PC-3 (cell line): ENCODE measurements at regions not wholly inside any gene's neighbourhood (a gene's known extent, or its start where the extent isn't known, plus 50 kb on each side); places are given as distances from the start of the nearest gene placed in this dataset.

ENCODE experiments used
- ATAC-seq: fragments of 200-7000 bp; cut with Tn5 transposase; 2 replicates; pipeline ENCODE4 v1.9.1; 2020; ENCODE audit warnings: mild to moderate bottlenecking, moderate library complexity
- BruUV-seq: library from RNA; stranded (reverse); fragments of 400-500 nt; replicated peaks from 2 replicates; lab custom pipeline; 2021; lab: Mats Ljungman, UMichigan
- CTCF ChIA-PET: fragments of 300-600 bp; sonication (Branson Sonifier 250); formaldehyde crosslinking; loops from one replicate; lab custom pipeline; 2022; ENCODE audit warnings: antibody characterized with exemption; lab: Charles Lee
- POLR2A ChIA-PET: fragments of 300-600 bp; sonication (Branson Sonifier 250); formaldehyde crosslinking; loops from one replicate; lab custom pipeline; 2022; ENCODE audit warnings: antibody characterized with exemption; ENCODE audit not compliant: unreplicated experiment; lab: Charles Lee
- DNase-seq: peaks from one replicate; pipeline ENCODE4 v3.0.0-alpha.2; 2015
- H2AFZ ChIP-seq: fragments of 300-600 bp; sonication (generic); 2 replicates; pipeline ENCODE4 v1.6.0; 2016; ENCODE audit warnings: antibody characterized with exemption, low read length
- H3F3A ChIP-seq: fragments of 300-600 bp; sonication (generic); one replicate; pipeline ENCODE4 v1.6.0; 2017; ENCODE audit warnings: antibody characterized with exemption, low read length, control low read depth, mild to moderate bottlenecking; ENCODE audit not compliant: unreplicated experiment
- H3K27ac ChIP-seq: fragments of 300-600 bp; sonication (generic); 2 replicates; pipeline ENCODE4 v1.5.1; 2016; ENCODE audit warnings: mild to moderate bottlenecking, low read length
- H3K27me3 ChIP-seq: fragments of 300-600 bp; sonication (generic); 2 replicates; pipeline ENCODE4 v1.6.1; 2016; ENCODE audit warnings: low read length, mixed read lengths
- H3K36me3 ChIP-seq: fragments of 300-600 bp; sonication (generic); 2 replicates; pipeline ENCODE4 v1.6.1; 2016; ENCODE audit warnings: low read depth, mixed run types, low read length, mixed read lengths
- H3K4me1 ChIP-seq: fragments of 300-600 bp; sonication (generic); 2 replicates; pipeline ENCODE4 v1.5.1; 2016; ENCODE audit warnings: low read length; ENCODE audit not compliant: insufficient read depth
- H3K4me2 ChIP-seq: fragments of 300-600 bp; sonication (generic); 2 replicates; pipeline ENCODE4 v1.6.0; 2016; ENCODE audit warnings: low read length
- H3K4me3 ChIP-seq: fragments of 300-600 bp; sonication (generic); 2 replicates; pipeline ENCODE4 v1.5.1; 2016; ENCODE audit warnings: mild to moderate bottlenecking, low read length, mixed read lengths
- H3K79me2 ChIP-seq: fragments of 300-600 bp; sonication (generic); 2 replicates; pipeline ENCODE4 v1.6.1; 2017; ENCODE audit warnings: low read length, mixed read lengths
- H3K9ac ChIP-seq: fragments of 300-600 bp; sonication (generic); 2 replicates; pipeline ENCODE4 v1.6.0; 2016; ENCODE audit warnings: mild to moderate bottlenecking, low read length
- H3K9me2 ChIP-seq: fragments of 300-600 bp; sonication (generic); replicated peaks from 2 replicates; pipeline ENCODE4 v1.6.1; 2016; ENCODE audit warnings: mixed run types, low read length, mixed read lengths
- H3K9me3 ChIP-seq: fragments of 300-600 bp; sonication (generic); 2 replicates; pipeline ENCODE4 v1.6.1; 2016; ENCODE audit warnings: low read length, mixed read lengths
- H4K20me1 ChIP-seq: fragments of 300-600 bp; sonication (generic); 2 replicates; pipeline ENCODE4 v1.6.1; 2016; ENCODE audit warnings: low read length, mixed read lengths
- CTCF ChIP-seq: fragments of 300-600 bp; sonication (generic); conservative IDR thresholded peaks from 2 replicates; pipeline ENCODE4 v1.5.1; 2017; ENCODE audit warnings: antibody characterized with exemption, low read depth, mild to moderate bottlenecking, low read length
- EZH2 ChIP-seq: fragments of 300-600 bp; sonication (generic); IDR thresholded peaks from one replicate; pipeline ENCODE4 v1.6.1; 2017; ENCODE audit warnings: antibody characterized with exemption, mild to moderate bottlenecking, low read length; ENCODE audit not compliant: unreplicated experiment
- EZH2phosphoT487 ChIP-seq: fragments of 300-600 bp; sonication (generic); IDR thresholded peaks from 2 replicates; pipeline ENCODE4 v1.6.1; 2018; ENCODE audit warnings: mild to moderate bottlenecking, antibody characterized with exemption, low read length, borderline replicate concordance
- intact Hi-C: fragments of 100-400 bp; cut with micrococcal nuclease; formaldehyde crosslinking; loops from 2 replicates; pipeline ENCODE4 v1.9.0; 2023

- H3K9me3 ChIP-seq: no peaks in the 10 kb centered on the region
- ChIA-PET POLR2A (no interaction called here), CTCF (interaction anchor here (0.7 kb wide), 1 partner anchor 309 kb away, joined by 3 read pairs; no protein-coding TSS in a partner anchor)
- intact Hi-C loops: no loop called here
- no peak overlapping the region for H3K9ac ChIP-seq
- TF ChIP-seq EZH2phosphoT487 (no peak), EZH2 (no peak), CTCF (no peak)
- no TSS peak for BruUV-seq
- no peak overlapping the region for H3K4me2 ChIP-seq
- no peaks in the 10 kb centered on the region for H3K36me3 ChIP-seq
- H3K4me1 ChIP-seq: no peaks in the 10 kb centered on the region
- no peaks in the 10 kb centered on the region for H3K79me2 ChIP-seq
- no peak overlapping the region for H3K27ac ChIP-seq
- H3F3A ChIP-seq: no peaks in the 10 kb centered on the region
- H3K27me3 ChIP-seq: no peaks in the 10 kb centered on the region
- no peak overlapping the region for H3K4me3 ChIP-seq
- DNase-seq (no peak), ATAC-seq (no peak)
- no peak overlapping the region for H2AFZ ChIP-seq
- no peaks in the 10 kb centered on the region for H3K9me2 ChIP-seq
- H4K20me1 ChIP-seq: no peaks in the 10 kb centered on the region
Measured at GRCh38 chr2:236632295-236633218, 62.9 kb downstream of the ACKR3 start.

GRCh38 chr2:236633219-236633570 lies 63.6 kb downstream of the ACKR3 start:
- H3F3A ChIP-seq: no peaks in the 10 kb centered on the region
- no peaks in the 10 kb centered on the region for H3K27me3 ChIP-seq
- POLR2A ChIA-PET: no interaction called here

More at GRCh38 chr2:236633219-236633570, 63.6 kb downstream of the ACKR3 start:
- TF ChIP-seq EZH2phosphoT487 (no peak), CTCF (no peak), EZH2 (no peak)
- CTCF ChIA-PET: no interaction called here
- no peaks in the 10 kb centered on the region for H3K4me1 ChIP-seq
- no TSS peak for BruUV-seq
- no peak overlapping the region for H3K9ac ChIP-seq
- H3K27ac ChIP-seq: no peak overlapping the region
- no peaks in the 10 kb centered on the region for H4K20me1 ChIP-seq
- no peak for ATAC-seq
- no peak overlapping the region for H3K4me3 ChIP-seq
- H3K4me2 ChIP-seq: no peak overlapping the region
- no peak overlapping the region for H2AFZ ChIP-seq
- intact Hi-C loops: no loop called here
- DNase-seq: no peak
- H3K9me3 ChIP-seq: no peaks in the 10 kb centered on the region
- H3K79me2 ChIP-seq: no peaks in the 10 kb centered on the region
- no peaks in the 10 kb centered on the region for H3K9me2 ChIP-seq
- no peaks in the 10 kb centered on the region for H3K36me3 ChIP-seq
